ENCODE measurements at regions not wholly inside any gene's neighbourhood (a gene's known extent, or its start where the extent isn't known, plus 50 kb on each side); places are given as distances from the start of the nearest gene placed in this dataset.

GRCh38 chr5:162484986-162485385 is 417.4 kb downstream of the GABRG2 start:
- no peak for DNase-seq (ENCODE audit: low spot score in 2 of 2, unreplicated experiment in 2 of 2)
- no peak for TF ChIP-seq CTCF (IDR thresholded peaks at IDR 0.05; ENCODE audit: unreplicated experiment)
- no peaks in the 10 kb centered on the region for H3K9me3 Mint-ChIP-seq
- H3K4me3 Mint-ChIP-seq: no peak overlapping the region
- H3K36me3 Mint-ChIP-seq: no peaks in the 10 kb centered on the region
- H3K27ac Mint-ChIP-seq: no peak overlapping the region
- H3K27me3 Mint-ChIP-seq (ENCODE audit: low read depth): no peaks in the 10 kb centered on the region
- no peaks in the 10 kb centered on the region for H3K4me1 Mint-ChIP-seq

GRCh38 chr5:162485666-162486292 is 418.2 kb downstream of the GABRG2 start:
- no peaks in the 10 kb centered on the region for H3K9me3 Mint-ChIP-seq
- H3K4me3 Mint-ChIP-seq: no peak overlapping the region
- no peak for DNase-seq (ENCODE audit: low spot score in 2 of 2, unreplicated experiment in 2 of 2)
- H3K27me3 Mint-ChIP-seq (ENCODE audit: low read depth): no peaks in the 10 kb centered on the region
- H3K4me1 Mint-ChIP-seq: no peaks in the 10 kb centered on the region
- no peaks in the 10 kb centered on the region for H3K36me3 Mint-ChIP-seq
- no peak for TF ChIP-seq CTCF (IDR thresholded peaks at IDR 0.05; ENCODE audit: unreplicated experiment)
- H3K27ac Mint-ChIP-seq: no peak overlapping the region

GRCh38 chr5:162487528-162488525 is 420.3 kb downstream of the GABRG2 start:
- no peak for TF ChIP-seq CTCF (IDR thresholded peaks at IDR 0.05; ENCODE audit: unreplicated experiment)
- Mint-ChIP-seq H3K9me3 (no peaks in the 10 kb centered on the region), H3K27me3 (ENCODE audit: low read depth) (no peaks in the 10 kb centered on the region), H3K4me1 (no peaks in the 10 kb centered on the region), H3K27ac (no peak overlapping the region), H3K36me3 (no peaks in the 10 kb centered on the region), H3K4me3 (no peak overlapping the region)
- DNase-seq (ENCODE audit: low spot score in 2 of 2, unreplicated experiment in 2 of 2): no peak

- no peak for TF ChIP-seq CTCF (IDR thresholded peaks at IDR 0.05; ENCODE audit: unreplicated experiment)
- Mint-ChIP-seq H3K4me3 (no peak overlapping the region), H3K4me1 (no peaks in the 10 kb centered on the region), H3K9me3 (no peaks in the 10 kb centered on the region), H3K36me3 (no peaks in the 10 kb centered on the region), H3K27ac (no peak overlapping the region), H3K27me3 (ENCODE audit: low read depth) (no peaks in the 10 kb centered on the region)
- DNase-seq (ENCODE audit: low spot score in 2 of 2, unreplicated experiment in 2 of 2): no peak
These were observed 428.7 kb downstream of the GABRG2 start for GRCh38 chr5:162496100-162496808.

- H3K4me3 Mint-ChIP-seq: no peak overlapping the region
- no peak for DNase-seq (ENCODE audit: low spot score in 2 of 2, unreplicated experiment in 2 of 2)
These were observed 429.9 kb downstream of the GABRG2 start for GRCh38 chr5:162497455-162497854.

More at GRCh38 chr5:162497455-162497854, 429.9 kb downstream of the GABRG2 start:
- no peaks in the 10 kb centered on the region for H3K36me3 Mint-ChIP-seq
- H3K4me1 Mint-ChIP-seq: no peaks in the 10 kb centered on the region
- no peaks in the 10 kb centered on the region for H3K27me3 Mint-ChIP-seq (ENCODE audit: low read depth)
- no peak overlapping the region for H3K27ac Mint-ChIP-seq
- TF ChIP-seq CTCF (IDR thresholded peaks at IDR 0.05; ENCODE audit: unreplicated experiment): no peak
- H3K9me3 Mint-ChIP-seq: no peaks in the 10 kb centered on the region
